Naive thymus-derived CD4-positive, alpha-beta T cell (primary cell): ENCODE measurements at regions not wholly inside any gene's neighbourhood (a gene's known extent, or its start where the extent isn't known, plus 50 kb on each side); places are given as distances from the start of the nearest gene placed in this dataset.
A peak's percentile ranks its signal among the peaks of the same experiment; 100 is the strongest.
"Not testable (repeated sequence)": the region's sequence is repeated elsewhere in the genome, so short reads cannot be mapped to it uniquely, and the experiment has no call there.

Experiments
- ATAC-seq: fragments of 150-1000 bp; cut with Tn5 transposase; 2 replicates; pipeline ENCODE4 v1.10.0; 2021; ENCODE audit warnings: mild to moderate bottlenecking, moderate library complexity
- CTCF ChIA-PET: fragments of 350-600 bp; sonication (Branson Sonifier 250); formaldehyde crosslinking; loops from one replicate; lab custom pipeline; 2021; ENCODE audit warnings: antibody characterized with exemption; lab: Charles Lee
- POLR2A ChIA-PET: fragments of 350-600 bp; sonication (Branson Sonifier 250); formaldehyde crosslinking; loops from one replicate; lab custom pipeline; 2021; ENCODE audit warnings: antibody characterized with exemption, inconsistent platforms; lab: Charles Lee
- DNase-seq, 9 donors: peaks; one replicate each; pipeline versions ENCODE4 v3.0.0 to v3.0.0-alpha.2; 2020 to 2022; ENCODE audit warnings: mixed read lengths in 1 of 9
- H3K27ac ChIP-seq: one replicate; pipeline ENCODE4 v1.7.0; 2013; ENCODE audit warnings: mild to moderate bottlenecking, low read depth, low read length, moderate library complexity
- H3K27me3 ChIP-seq, 2 donors: one replicate each; pipeline ENCODE4 v1.7.0; 2013; ENCODE audit warnings: low read length in 2 of 2, mild to moderate bottlenecking in 2 of 2, moderate library complexity in 2 of 2; ENCODE audit not compliant: control insufficient read depth in 2 of 2, insufficient read depth in 2 of 2
- H3K36me3 ChIP-seq, 3 experiments: 1 replicate in 2 of 3; 2 replicates in 1 of 3; pipeline ENCODE4 v1.7.0; 2013; ENCODE audit warnings: low read length in 3 of 3, mild to moderate bottlenecking in 3 of 3, moderate library complexity in 1 of 3; ENCODE audit not compliant: insufficient read depth in 3 of 3, control insufficient read depth in 2 of 3
- H3K4me1 ChIP-seq, 2 donors: one replicate each; pipeline ENCODE4 v1.7.0; 2013; ENCODE audit warnings: low read length in 2 of 2, mild to moderate bottlenecking in 2 of 2, moderate library complexity in 1 of 2; ENCODE audit not compliant: control insufficient read depth in 2 of 2, insufficient read depth in 2 of 2
- H3K4me3 ChIP-seq: 2 replicates; pipeline ENCODE4 v1.7.0; 2013; ENCODE audit warnings: mild to moderate bottlenecking, low read length
- H3K9me3 ChIP-seq, 3 experiments: 1 replicate in 2 of 3; 2 replicates in 1 of 3; pipeline ENCODE4 v1.7.0; 2013; ENCODE audit warnings: low read length in 3 of 3; ENCODE audit not compliant: control insufficient read depth in 2 of 3
- H3K27ac Mint-ChIP-seq, 9 donors: one replicate each; pipeline ENCODE4 v1.8.0; 2020 to 2022; ENCODE audit warnings: mixed read lengths in 9 of 9, mild to moderate bottlenecking in 8 of 9, moderate library complexity in 5 of 9, inconsistent platforms in 2 of 9
- H3K27me3 Mint-ChIP-seq, 5 donors: one replicate each; pipeline ENCODE4 v1.8.0; 2021 to 2022; ENCODE audit warnings: mixed read lengths in 5 of 5, mild to moderate bottlenecking in 1 of 5
- H3K36me3 Mint-ChIP-seq, 5 donors: one replicate each; pipeline ENCODE4 v1.8.0; 2020 to 2022; ENCODE audit warnings: mixed read lengths in 5 of 5, mild to moderate bottlenecking in 3 of 5, inconsistent platforms in 1 of 5
- H3K4me1 Mint-ChIP-seq, 7 donors: one replicate each; pipeline ENCODE4 v1.8.0; 2020 to 2022; ENCODE audit warnings: mixed read lengths in 7 of 7, mild to moderate bottlenecking in 3 of 7, inconsistent platforms in 1 of 7
- H3K4me3 Mint-ChIP-seq, 10 donors: one replicate each; pipeline ENCODE4 v1.8.0; 2020 to 2022; ENCODE audit warnings: mild to moderate bottlenecking in 10 of 10, mixed read lengths in 10 of 10, moderate library complexity in 6 of 10, inconsistent platforms in 2 of 10
- H3K9me3 Mint-ChIP-seq, 11 donors: one replicate each; pipeline ENCODE4 v1.8.0; 2020 to 2022; ENCODE audit warnings: mixed read lengths in 11 of 11, mild to moderate bottlenecking in 4 of 11, inconsistent platforms in 1 of 11, moderate library complexity in 1 of 11
- intact Hi-C, 2 donors: fragments of 100-400 bp; cut with micrococcal nuclease; formaldehyde crosslinking; loops; one replicate each; pipeline ENCODE4 v1.15.1; 2023

DNA sequence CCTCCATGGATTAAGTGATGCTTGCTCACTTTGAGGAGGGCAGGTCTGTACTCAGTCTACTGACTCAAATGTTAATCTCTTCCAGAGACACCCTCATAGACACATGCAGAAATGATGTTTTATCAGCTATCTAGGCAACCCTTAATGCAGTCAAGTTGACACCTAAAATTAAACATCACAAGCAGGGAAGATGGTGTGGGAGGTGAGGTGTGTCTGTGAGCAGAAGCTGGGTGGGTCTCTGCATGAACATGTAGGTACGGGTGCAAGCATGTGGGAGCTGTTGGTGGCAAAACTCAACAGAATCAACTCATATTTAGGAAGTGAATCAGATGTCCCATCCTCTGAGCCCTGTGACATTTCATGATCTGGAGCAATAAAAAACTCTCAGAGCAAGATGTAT lies 249.2 kb upstream of the SGCG start:
- Histone ChIP-seq H3K9me3 (no peaks in the 10 kb centered on the region), H3K27me3 (no peaks in the 10 kb centered on the region), H3K36me3 (no peaks in the 10 kb centered on the region), H3K4me3 (no peak overlapping the region), H3K27ac (no peak overlapping the region), H3K4me1 (no peaks in the 10 kb centered on the region)
- Mint-ChIP-seq H3K36me3 (no peaks in the 10 kb centered on the region), H3K4me1 (peaks cover 0 to 10% (median 4%) of the 10 kb centered on the region in 7 donors), H3K9me3 (peaks cover 0 to 5% (median 0%) of the 10 kb centered on the region in 11 donors), H3K4me3 (no peak overlapping the region), H3K27ac (no peak overlapping the region), H3K27me3 (peaks cover 8 to 22% (median 15%) of the 10 kb centered on the region in 5 donors)
- ChIA-PET CTCF (no interaction called here), POLR2A (no interaction called here)
- ATAC-seq (no peak), DNase-seq (no peak)
- intact Hi-C loops, result no loop called here

DNA sequence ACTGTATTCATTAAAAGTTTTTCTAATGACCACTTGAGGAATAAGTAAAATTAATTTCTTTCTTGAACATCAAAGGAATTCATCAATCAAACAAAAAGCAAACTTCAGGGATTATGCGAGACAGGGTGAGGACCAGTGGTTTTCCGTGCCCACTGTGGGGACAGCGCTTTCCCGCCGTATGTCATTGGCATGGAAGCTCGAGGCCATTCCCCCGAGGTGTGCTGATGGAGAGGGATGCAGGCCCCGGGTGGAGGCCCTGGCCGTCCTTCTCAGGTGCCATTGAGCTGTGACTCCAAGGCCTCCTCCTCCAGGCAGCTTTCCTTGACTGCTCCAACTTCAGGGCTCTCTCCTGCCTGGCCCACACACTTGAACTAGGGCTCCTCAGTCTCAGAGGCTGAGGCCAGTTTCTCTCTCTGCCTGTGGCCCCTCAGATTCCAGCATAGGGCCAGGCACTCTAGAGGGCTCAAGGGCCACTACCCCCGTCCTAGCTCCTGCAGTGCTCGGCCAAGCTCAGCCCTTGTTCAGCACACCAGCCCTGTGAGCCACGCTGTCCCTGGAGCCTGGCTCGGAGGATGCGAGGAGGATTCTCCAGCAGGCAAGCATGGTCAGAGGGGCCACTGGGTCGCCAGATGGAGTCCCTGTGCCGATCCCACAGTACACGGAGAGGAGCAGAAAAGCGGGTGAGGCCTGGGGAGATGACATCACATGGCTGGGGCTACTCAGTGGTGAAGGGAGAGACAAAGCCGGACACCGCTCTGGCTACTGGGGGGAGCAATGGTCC lies 248.0 kb upstream of the SGCG start:
- intact Hi-C loops, POLR2A ChIA-PET, ATAC-seq, H3K4me3 ChIP-seq, H3K4me1 Mint-ChIP-seq, DNase-seq, CTCF ChIA-PET, H3K27me3 ChIP-seq, H3K27ac Mint-ChIP-seq, H3K4me1 ChIP-seq, H3K4me3 Mint-ChIP-seq, H3K9me3 ChIP-seq, H3K36me3 ChIP-seq, H3K36me3 Mint-ChIP-seq, H3K27ac ChIP-seq, H3K9me3 Mint-ChIP-seq: not testable (repeated sequence)
- H3K27me3 Mint-ChIP-seq, result peaks cover 1 to 14% (median 7%) of the 10 kb centered on the region in 5 donors

GRCh38 chr13:22933571-22934181 lies 247.1 kb upstream of the SGCG start:
- H3K4me1 Mint-ChIP-seq, result peaks cover 0 to 2% (median 0%) of the 10 kb centered on the region in 7 donors
- no peak overlapping the region for H3K27ac Mint-ChIP-seq
- Histone ChIP-seq H3K27ac (no peak overlapping the region), H3K9me3 (no peaks in the 10 kb centered on the region), H3K4me1 (no peaks in the 10 kb centered on the region), H3K4me3 (no peak overlapping the region), H3K36me3 (no peaks in the 10 kb centered on the region), H3K27me3 (no peaks in the 10 kb centered on the region)
- H3K9me3 Mint-ChIP-seq, result peaks cover 0 to 5% (median 0%) of the 10 kb centered on the region in 11 donors
- ATAC-seq (peak; percentile 17), DNase-seq (no peak)
- ChIA-PET POLR2A (no interaction called here), CTCF (no interaction called here)
- no peak overlapping the region for H3K4me3 Mint-ChIP-seq
- no peaks in the 10 kb centered on the region for H3K36me3 Mint-ChIP-seq
- H3K27me3 Mint-ChIP-seq, result peaks cover 0 to 6% (median 5%) of the 10 kb centered on the region in 5 donors
- intact Hi-C loops, result no loop called here

DNA sequence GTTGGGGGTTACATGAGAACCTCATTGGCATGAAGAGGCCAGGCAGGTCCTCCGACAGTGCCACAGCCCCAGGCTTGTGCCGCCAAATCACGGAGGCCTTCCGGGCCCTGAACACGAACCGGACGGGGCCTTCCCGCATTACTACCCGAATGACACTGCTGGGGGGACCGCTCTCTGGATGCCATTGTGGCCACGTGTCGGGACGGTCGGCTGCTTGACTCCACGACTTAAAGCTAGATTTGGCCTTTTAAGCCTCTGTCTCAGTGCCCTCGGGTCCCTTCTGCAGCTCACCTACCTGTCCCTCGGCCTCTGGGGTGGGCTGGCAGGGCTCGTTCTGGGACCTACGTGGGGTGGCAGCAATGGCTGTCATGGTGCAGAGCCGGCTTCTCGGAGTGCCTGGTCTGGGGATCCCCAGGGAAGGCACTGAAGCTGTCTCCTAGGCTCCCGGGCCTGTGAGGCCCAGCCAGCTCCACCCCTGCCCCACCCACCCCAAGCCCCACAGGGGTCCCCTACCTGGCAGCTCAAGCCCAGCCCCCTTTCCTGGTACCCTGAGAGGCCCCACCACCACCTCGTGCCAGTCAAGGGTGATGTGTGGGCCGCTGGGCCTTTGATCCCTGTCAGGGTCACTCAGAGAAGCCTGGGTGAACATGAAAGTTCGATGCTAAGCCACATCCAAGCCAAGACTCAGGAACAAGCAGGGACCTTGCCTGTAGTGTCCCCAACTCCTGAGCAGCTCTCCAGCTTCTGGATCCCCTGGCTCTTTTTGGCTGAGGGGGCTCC lies 245.8 kb upstream of the SGCG start:
- POLR2A ChIA-PET, result no interaction called here
- no peak overlapping the region for H3K4me3 Mint-ChIP-seq
- Histone ChIP-seq H3K4me3 (no peak overlapping the region), H3K36me3 (no peaks in the 10 kb centered on the region), H3K4me1 (no peaks in the 10 kb centered on the region), H3K27me3 (no peaks in the 10 kb centered on the region), H3K9me3 (no peaks in the 10 kb centered on the region), H3K27ac (no peak overlapping the region)
- no peak overlapping the region for H3K27ac Mint-ChIP-seq
- intact Hi-C loops, result no loop called here
- no peaks in the 10 kb centered on the region for H3K36me3 Mint-ChIP-seq
- peaks cover 0 to 1% (median 0%) of the 10 kb centered on the region in 7 donors for H3K4me1 Mint-ChIP-seq
- DNase-seq (no peak), ATAC-seq (no peak)
- H3K27me3 Mint-ChIP-seq, result peaks cover 0 to 5% (median 3%) of the 10 kb centered on the region in 5 donors
- CTCF ChIA-PET, result no interaction called here
- H3K9me3 Mint-ChIP-seq, result peaks cover 0 to 5% (median 0%) of the 10 kb centered on the region in 11 donors

- no peaks in the 10 kb centered on the region for H3K36me3 Mint-ChIP-seq
- Histone ChIP-seq H3K27ac (no peak overlapping the region), H3K9me3 (no peaks in the 10 kb centered on the region), H3K4me3 (no peak overlapping the region), H3K4me1 (no peaks in the 10 kb centered on the region), H3K27me3 (no peaks in the 10 kb centered on the region), H3K36me3 (no peaks in the 10 kb centered on the region)
- ATAC-seq (no peak), DNase-seq (no peak)
- CTCF ChIA-PET, result no interaction called here
- H3K4me3 Mint-ChIP-seq, result no peak overlapping the region
- POLR2A ChIA-PET, result no interaction called here
- H3K27ac Mint-ChIP-seq, result no peak overlapping the region
- no peaks in the 10 kb centered on the region for H3K4me1 Mint-ChIP-seq
- intact Hi-C loops, result no loop called here
- H3K27me3 Mint-ChIP-seq, result peaks cover 0 to 5% (median 0%) of the 10 kb centered on the region in 5 donors
- H3K9me3 Mint-ChIP-seq, result peaks cover 0 to 5% (median 0%) of the 10 kb centered on the region in 11 donors
Observed at GRCh38 chr13:22936228-22936627, 244.6 kb upstream of the SGCG start.

DNA sequence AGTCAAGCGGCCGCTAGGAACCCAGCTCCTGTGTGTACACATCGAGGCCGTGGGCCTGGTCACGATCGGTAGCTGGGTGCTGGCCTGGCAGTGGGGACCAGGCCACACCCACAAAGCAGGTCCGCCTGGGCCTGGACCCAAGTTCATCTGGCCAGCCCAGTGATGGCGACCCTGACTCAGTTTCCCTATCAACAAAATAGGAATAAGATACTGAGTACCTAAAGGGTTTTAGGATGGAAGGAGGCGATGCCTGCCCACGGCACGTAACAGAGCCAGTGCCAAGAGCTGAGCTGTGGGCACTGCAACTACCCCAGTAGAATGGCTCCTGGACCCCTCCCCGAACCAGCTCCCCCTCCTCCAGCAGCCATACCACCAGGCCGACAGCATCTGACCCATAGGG lies 243.5 kb upstream of the SGCG start:
- peaks cover 0 to 5% (median 0%) of the 10 kb centered on the region in 5 donors for H3K27me3 Mint-ChIP-seq
- intact Hi-C loops, result no loop called here
- no peak overlapping the region for H3K4me3 Mint-ChIP-seq
- ATAC-seq (no peak), DNase-seq (no peak)
- H3K36me3 Mint-ChIP-seq, result no peaks in the 10 kb centered on the region
- Histone ChIP-seq H3K4me3 (no peak overlapping the region), H3K36me3 (no peaks in the 10 kb centered on the region), H3K27me3 (no peaks in the 10 kb centered on the region), H3K9me3 (no peaks in the 10 kb centered on the region), H3K27ac (no peak overlapping the region), H3K4me1 (no peaks in the 10 kb centered on the region)
- CTCF ChIA-PET, result interaction anchor here (0.5 kb wide), 1 partner anchor 1790 kb away, joined by 4 read pairs; no protein-coding TSS in a partner anchor
- no peak overlapping the region for H3K27ac Mint-ChIP-seq
- H3K4me1 Mint-ChIP-seq, result no peaks in the 10 kb centered on the region
- POLR2A ChIA-PET, result no interaction called here
- no peaks in the 10 kb centered on the region for H3K9me3 Mint-ChIP-seq
